GM19468 (cell line): ENCODE measurements at regions not wholly inside any gene's neighbourhood (a gene's known extent, or its start where the extent isn't known, plus 50 kb on each side); places are given as distances from the start of the nearest gene placed in this dataset.

Source experiments
- ATAC-seq: cut with Tn5 transposase; IDR thresholded peaks from one replicate; pipeline ENCODE4 v1.9.1; 2021; ENCODE audit warnings: mild to moderate bottlenecking, moderate library complexity, moderate number of reproducible peaks; ENCODE audit not compliant: unreplicated experiment; ENCODE audit errors: extremely low read depth

DNA sequence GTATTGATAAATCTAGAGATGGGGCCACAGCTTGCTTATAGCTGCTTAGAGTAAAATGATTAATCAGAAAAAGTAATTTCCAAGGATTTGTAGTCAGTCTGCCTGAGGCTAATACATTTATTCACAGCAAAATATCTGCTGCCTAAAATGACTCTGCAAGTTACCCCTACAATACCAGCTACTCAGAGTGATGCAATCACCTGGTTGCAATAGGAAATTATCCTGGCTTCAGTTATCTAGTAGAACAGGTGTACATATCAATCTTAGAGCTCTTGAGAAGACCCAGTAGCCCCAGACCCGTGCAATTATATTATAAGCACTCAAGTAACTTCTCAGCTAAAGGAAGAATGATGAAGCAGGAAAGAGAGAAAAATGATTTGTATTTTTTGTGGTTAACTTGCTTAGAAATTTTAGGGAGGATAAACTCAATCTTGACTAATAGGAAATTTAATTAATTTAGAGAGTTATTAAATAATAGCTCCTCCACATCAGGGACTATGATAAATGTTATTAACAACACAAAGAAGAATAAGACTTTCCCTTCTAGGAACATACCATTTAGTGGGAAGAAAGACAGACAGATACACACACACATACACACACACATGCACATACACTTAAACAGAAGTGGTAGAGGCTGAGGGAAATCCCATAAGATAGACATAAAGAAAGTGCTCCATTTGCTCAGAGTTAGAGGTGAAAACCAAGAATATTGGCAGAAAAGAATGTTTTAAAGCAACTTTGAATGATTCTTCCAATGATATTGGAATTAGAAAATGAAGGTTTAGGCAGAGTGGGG is 140.4 kb upstream of the PRSS1 start:
- no peak for ATAC-seq

DNA sequence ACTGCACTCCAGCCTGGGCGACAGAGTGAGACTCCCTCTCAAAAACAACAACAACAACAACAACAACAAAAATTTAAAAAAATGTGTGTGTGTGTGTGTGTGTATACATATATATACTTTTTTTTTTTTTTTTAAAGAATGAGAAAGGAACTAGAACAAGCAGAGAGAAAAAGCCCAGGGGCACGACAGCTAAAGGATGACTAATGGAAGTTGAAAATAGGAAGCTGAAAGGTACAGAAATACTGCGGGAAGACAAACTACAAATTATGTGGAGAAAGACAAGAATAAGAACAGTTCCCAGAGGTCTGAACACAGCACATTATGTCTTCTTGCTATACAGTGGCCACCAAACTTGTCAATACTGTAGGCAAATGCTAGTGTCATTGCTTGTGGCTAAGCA is 141.9 kb upstream of the PRSS1 start:
- ATAC-seq = no peak

DNA sequence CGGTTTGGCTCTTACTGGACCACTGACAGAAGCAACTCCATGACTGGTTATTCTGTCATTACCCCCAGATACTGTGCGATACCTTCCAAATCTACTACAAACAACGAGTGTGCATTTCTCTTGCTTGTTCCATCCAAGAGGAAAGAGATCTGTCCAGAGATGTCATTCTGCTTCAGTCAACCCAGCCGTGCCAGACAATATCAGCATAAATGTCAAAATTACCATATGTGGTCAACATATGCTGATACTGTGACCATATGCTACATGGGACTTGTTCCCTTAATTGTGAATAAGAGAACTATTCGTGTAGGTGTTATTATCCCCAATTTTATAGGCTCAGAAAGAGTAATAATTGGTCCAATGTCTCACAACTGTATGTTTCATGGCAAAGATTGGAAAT is 143.2 kb upstream of the PRSS1 start:
- ATAC-seq = no peak

DNA sequence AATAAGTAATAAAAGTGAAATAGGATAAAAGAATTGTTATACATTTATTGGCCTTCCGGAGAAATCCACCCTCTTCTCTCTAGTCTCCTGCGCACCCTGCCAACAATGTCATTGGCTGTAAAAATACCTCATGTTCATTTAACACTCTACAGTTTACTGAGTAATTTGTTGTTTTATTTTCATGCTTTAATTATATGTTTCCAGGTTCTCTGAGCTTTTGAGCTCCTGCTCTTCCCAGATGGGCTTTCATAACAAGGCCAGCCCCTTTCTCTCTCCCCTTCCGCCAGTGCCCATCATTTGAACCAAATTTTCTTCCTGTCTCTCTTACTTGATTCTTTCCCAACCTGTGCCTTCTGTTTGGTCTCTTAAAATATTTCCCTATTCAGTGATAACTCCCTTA is 144.6 kb upstream of the PRSS1 start:
- no peak for ATAC-seq

DNA sequence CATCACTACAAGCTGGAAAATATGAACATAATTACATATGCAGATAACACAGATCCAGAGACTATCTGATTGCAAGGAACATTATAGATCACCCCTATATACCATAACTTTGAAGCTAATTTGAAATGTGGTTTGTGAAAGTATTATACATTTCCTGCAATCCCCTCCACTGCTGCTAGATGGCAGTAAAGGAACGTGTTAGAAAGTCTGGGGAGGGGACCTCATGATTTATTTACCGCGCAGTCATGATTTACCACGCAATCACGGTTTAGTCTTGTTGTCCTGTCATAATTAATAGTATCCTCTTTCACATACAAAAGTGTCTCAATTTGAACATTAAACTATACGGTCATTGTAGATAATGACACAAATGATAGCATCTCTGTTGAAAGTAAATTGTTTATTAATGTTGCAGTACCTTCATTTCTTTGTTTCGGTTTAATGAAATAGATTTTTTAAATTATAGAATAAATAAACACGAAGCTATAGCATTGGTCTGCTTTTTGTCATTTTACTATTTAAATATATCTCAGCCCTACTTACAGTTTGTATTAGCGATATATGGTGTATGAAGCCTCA is 145.3 kb upstream of the PRSS1 start:
- ATAC-seq = no peak

DNA sequence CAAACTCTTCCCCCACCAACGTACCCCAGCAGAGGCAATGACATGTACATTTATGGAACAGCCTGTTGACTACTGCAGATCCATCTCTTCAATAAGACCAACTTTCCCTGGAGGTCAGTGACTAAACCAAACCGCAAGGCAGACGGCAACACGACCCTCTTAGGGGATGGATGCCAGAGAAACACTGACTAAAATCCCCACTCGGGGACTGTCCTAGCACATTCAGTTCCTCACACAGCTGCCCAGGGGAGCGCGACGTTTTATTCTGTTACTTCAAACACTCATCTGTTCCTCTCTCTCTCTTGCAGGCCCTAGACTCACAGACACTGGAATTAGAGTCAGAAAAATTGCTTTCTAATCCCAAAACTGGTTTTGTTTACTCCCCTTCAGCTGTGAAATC is 146.5 kb upstream of the PRSS1 start:
- ATAC-seq = no peak

DNA sequence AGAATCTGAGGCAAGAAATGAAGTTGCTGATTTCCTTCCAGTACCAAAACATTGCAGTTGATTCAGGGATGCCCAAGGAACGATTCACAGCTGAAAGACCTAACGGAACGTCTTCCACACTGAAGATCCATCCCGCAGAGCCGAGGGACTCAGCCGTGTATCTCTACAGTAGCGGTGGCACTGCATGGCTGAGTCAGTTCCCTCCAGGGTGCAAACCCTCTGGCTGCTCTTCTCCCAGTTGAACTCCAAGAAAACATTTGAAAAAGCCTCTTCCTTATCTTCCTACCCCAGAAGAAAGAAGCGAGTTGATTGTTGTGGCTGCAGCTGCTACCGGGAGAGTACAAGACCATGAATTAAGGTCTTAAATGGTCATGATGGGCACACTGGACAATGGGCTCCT is 147.1 kb upstream of the PRSS1 start:
- ATAC-seq = no peak

DNA sequence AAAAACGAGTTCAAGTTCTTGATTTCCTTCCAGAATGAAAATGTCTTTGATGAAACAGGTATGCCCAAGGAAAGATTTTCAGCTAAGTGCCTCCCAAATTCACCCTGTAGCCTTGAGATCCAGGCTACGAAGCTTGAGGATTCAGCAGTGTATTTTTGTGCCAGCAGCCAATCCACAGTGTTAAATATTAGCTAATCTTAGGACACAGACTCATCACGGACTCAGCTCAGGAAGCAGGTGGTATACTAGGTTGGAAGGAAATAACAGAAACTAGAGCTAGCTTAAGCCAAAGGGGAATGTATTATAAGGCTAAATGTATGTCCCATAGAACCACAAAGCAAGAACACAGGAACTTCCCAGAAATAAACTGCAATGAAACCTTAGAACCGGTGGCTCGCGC is 151.0 kb upstream of the PRSS1 start:
- no peak for ATAC-seq

DNA sequence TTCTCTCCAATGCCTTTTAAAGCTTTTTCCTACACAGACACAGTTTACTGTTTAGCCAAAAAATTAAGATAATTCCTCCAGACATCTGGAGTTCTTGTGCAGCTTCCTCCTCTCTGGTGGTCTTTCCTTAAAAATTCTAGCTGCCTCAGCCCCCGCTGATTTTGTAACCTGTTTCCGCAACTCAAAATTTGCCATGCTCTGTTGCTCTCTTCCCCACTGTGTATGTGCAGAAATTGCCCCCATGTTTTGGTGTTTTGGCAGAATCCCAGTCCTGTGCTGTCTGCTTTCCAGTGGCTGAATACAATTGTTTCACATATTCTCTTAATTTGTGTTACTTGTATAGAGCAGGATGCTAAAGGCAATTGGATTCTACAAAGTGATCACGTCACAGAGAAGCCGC is 151.7 kb upstream of the PRSS1 start:
- no peak for ATAC-seq

DNA sequence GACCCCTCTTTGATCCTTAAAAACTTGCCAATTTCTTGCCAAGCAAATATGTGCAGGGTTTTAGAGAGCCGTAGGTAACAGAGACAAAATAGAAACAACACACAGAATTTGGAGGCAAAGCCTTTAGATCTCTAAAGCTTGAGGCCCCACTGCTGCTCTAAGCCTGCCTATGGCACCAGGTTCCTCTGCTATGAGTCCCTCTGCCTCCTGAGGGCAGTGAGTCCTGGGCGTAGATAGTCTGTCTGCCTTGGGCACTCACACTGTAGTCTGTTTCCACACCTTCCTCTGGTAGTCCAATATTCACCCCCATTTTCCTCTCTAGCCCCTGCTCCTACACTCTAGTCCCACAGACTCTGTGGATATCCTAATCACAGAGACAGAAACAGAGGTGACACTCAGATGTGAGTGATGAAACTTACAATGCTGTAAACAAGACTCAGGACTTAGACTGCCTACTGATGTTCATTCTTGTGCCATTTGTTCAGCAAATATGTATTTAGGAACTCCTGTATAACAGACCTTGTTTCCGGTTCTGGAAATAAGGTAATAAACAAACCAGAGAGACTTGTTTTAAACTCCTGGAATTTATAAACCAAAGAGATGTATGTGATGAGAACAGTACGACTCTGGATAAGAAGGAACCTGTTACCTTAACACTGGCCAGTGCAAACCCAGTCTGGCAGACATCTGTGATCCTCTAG is 153.3 kb upstream of the PRSS1 start:
- ATAC-seq = no peak

DNA sequence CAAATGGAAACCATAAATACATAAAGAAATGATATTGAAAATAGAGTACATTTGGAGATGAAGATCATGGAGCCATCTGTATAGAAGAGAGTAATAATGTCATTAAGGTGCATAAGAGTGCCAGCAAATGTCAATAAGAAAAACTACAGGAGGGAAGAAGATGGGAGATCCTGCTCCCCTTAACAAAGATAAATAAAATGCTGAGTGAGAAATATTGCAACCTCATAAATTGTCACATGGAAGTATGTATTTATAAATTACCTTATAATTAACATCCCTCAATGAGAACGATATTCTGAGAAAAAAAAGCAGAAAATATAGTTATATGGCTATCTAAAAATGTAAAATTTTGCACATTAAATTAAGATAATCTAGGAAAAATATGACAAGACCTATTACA is 155.2 kb upstream of the PRSS1 start:
- no peak for ATAC-seq

DNA sequence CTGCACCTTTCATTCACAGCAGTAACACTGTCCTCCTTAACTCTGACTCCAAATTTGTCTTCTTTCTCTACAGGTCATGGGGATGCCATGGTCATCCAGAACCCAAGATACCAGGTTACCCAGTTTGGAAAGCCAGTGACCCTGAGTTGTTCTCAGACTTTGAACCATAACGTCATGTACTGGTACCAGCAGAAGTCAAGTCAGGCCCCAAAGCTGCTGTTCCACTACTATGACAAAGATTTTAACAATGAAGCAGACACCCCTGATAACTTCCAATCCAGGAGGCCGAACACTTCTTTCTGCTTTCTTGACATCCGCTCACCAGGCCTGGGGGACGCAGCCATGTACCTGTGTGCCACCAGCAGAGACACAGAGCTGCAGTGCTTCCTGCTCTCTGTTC is 156.2 kb upstream of the PRSS1 start:
- no peak for ATAC-seq

DNA sequence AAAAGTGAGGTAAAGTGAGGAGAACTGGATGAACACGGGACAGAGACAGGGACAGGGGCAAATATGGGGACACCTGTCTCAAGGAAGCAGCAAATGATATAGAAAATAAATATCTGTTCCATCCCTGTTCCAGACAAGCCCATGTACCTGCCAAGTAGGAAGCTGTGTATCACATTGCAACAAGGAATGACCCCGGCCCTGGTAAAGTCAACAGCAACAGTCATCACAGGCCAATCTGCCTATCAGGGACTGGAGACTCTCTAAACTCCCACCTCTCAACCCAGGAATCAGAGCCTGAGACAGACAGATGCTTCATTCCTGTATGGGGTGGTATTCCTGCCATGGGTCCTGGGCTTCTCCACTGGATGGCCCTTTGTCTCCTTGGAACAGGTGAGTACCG is 156.6 kb upstream of the PRSS1 start:
- ATAC-seq = no peak

DNA sequence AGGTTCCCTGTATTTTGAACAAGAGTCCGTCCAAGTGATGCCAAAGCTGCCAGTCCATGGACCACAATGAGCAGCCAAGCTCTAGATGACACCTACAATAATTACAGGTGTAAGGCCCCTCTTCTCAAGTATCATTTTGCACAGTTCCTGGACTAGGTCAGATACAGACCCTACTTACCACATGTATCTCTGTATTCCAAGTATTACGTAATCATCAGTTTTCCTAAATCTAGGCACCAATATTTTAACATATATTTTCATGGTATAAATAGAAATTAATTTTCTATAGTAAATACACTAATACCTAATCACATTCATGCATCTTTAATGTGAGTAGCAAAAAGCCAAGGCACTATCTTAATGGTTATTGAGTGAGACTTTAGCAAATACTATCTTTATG is 157.0 kb upstream of the PRSS1 start:
- no peak for ATAC-seq

DNA sequence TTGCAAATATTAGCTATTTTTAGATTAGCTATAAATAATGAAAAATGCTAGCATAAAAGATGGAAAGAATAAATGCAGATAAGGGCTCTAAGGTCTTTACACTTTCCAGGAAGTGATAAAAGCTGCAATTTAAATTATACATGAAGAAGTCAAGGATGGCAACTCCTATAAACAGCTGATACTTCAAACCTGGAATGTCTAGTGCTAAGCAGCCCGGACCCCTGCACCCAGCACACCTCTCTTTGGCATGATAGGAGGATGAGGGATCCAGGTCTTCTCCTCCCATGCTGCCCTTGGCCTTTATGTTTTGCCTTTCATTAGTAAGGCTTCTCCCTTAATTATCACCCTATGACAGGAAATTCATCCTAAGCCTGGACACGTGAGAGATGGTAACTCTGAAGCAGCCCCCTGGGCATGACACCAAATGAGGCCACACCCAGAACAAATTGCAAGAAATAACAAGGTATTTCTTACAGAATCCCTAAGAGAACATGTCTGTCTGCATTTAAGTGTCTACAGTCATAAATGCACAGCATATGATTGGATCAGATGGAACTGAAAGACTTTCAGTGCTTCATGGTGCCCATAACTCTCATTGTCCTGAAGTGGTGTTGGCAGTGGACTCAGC is 158.3 kb upstream of the PRSS1 start:
- no peak for ATAC-seq

DNA sequence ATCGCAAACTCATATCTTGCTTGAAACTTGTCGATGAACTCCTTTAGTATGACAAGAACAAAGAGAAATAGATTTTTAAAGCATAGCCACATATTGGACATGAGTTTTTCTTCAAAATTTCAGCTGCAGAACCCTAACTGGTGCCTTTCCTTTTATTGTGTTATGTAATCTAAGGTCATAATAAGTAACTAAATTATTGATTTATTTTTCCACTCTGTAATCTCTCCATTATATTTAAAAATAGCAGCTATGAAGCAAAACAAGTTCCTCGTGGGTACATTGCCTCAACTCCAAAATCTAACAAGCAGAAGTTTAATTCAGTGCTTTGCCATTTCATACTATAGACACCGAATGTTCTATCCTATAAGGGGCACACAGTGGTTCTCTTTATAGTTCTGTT is 159.2 kb upstream of the PRSS1 start:
- no peak for ATAC-seq

DNA sequence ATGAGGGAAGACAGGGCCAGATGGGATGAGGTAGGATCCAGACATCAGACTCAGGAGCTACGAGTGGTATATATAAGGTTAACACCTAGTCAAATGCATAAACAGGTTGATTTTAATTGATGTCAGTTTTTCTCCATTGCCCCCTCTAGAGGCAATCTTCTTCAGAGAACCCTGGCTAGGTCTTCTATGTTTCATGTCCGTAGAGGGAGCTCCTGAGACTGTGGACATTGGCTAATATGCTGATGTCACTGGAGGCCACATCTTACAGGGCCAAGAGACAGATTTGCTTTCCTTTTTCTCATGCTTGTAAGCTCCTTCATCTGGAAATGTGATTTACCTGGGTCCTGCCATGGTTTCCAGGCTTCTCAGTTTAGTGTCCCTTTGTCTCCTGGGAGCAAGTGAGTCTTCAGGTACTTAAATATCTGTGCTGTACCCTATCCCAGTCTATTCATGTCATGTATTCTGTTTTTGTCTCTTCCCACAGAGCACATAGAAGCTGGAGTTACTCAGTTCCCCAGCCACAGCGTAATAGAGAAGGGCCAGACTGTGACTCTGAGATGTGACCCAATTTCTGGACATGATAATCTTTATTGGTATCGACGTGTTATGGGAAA is 161.6 kb upstream of the PRSS1 start:
- peak; percentile 70 for ATAC-seq

DNA sequence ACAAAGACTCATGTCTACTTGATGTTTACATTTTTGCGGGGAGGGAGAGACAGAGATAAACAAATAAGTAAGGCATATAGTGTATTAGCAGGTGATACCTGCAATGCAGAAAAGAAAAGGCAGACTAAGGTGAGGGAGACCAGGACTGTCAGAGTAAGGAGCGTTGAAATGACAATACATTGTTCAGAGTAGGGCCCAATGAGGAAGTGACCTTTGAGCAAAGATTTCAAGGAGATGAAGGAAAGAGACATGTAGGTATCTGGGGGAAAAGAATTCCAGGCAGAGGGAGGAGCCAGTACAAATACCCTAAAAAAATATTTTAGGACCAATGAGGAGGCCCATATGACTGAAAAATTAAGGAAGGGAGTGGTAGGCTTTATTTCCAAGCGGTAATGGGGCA is 162.7 kb upstream of the PRSS1 start:
- no peak for ATAC-seq

DNA sequence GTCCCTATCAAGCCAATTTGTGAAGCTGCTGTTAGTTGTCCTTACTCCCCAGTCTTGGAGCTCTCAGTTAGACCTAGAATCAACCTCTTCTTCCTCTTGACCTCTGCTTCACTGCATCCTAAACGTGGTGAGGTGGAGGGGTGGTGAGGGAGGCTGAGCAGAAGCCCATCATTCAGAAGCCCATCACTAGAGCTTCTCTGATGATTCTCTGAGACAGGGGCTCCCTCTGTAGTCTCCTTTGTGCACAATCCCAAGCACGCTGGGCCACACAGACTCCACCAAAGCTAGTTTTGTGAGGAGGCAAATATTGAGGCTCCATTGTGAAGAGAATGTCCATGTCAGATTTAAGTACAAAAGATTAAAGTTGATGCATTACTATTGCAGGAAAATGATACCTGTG is 163.8 kb upstream of the PRSS1 start:
- ATAC-seq = no peak

DNA sequence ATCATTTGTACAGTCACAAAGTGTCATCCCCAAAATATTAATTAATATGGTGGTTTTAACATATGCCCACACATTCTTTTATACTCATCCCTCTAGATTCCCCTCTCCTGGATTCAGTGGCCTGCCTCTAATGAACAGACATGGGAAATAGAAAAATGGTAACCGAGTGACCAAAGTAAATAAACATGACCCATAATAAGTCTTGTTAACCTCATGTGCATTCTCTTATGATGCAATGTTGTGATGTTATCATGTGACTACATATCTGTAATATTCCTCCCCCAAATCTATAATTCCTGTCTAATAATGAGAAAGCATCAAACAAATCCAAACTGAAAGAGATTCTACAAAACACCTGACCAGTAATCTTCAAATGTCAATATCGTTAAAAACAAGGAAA is 164.5 kb upstream of the PRSS1 start:
- ATAC-seq = no peak

DNA sequence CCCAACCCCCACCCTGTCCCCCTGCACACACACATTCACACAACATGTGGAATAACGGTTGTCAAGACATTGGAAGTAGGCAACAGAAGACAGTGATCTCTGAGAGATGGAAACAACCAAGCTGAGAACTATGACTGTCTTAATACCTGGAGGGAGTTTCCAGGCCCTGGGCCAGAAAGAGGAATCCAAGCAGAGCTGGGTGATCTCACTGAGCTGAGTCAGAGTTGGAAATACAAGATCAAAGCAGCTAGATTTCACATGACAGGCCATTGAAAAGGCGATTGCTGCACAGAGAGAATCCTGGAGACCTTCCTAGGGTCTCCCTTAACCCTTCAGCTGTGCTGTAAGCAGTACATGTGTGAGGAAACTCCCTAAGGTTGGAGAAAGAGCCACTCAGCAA is 165.8 kb upstream of the PRSS1 start:
- ATAC-seq = peak; percentile 42
